Hypothalamus (tissue), 51 donors: ENCODE measurements at regions not wholly inside any gene's neighbourhood (a gene's known extent, or its start where the extent isn't known, plus 50 kb on each side); places are given as distances from the start of the nearest gene placed in this dataset.
"Not testable (repeated sequence)": the region's sequence is repeated elsewhere in the genome, so short reads cannot be mapped to it uniquely, and the experiment has no call there.

Source experiments
- DNase-seq, 51 donors: peaks; one replicate each; lab custom pipeline; 2025; lab: John Stamatoyannopoulos, UW

DNA sequence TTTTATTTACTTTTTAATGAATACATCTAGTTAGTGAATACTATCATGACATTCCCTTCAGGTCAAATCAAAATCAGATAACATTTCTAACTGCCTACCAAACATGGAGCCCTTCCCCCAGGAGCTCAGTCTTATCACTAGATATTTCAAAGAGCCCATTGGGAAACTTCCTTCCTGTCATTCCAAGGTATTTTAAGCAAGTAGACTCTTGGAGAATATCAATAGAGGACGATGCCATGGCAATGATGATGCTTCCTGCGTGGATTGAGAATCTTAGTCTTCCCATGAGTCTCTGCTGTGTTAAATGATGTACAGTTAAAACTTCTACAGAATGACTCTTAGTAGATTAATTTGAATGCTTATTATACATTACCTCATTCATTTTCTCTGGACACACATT lies 384.9 kb downstream of the CENPW start:
- DNase-seq: no peak

DNA sequence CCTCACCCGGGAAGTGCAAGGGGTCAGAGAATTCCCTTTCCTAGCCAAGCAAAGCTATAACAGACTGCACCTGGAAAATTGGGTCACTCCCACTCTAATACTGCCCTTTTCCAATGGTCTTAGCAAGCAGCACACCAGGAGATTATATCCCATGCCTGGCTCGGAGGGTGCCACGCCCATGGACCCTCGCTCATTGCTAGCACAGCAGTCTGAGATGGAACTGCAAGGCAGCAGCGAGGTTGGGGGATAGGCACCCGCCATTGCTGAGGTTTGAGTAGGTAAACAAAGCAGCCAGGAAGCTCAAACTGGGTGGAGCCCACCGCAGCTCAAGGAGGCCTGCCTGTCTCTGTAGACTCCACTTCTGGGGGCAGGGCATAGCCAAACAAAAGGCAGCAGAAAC lies 386.5 kb downstream of the CENPW start:
- DNase-seq: not testable (repeated sequence)

DNA sequence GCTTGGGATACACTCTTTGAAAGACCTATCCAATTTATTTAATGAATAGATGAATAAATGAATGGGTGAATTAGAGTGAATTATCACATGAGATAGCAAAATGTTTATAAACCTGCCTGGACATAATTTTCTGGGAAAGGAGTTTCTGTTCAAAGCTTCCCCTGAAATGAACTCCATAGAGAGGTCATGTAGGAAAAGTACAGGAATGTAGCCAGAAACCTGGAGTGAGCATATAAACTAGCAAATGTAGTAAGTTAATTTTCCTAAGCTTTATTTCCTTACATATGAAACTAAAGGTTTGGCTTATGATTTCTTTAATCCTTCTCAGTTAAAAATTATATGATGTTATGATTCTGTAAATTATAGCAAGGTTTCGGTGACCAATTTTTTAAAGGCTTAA lies 380.3 kb upstream of the RSPO3 start:
- no peak for DNase-seq

DNA sequence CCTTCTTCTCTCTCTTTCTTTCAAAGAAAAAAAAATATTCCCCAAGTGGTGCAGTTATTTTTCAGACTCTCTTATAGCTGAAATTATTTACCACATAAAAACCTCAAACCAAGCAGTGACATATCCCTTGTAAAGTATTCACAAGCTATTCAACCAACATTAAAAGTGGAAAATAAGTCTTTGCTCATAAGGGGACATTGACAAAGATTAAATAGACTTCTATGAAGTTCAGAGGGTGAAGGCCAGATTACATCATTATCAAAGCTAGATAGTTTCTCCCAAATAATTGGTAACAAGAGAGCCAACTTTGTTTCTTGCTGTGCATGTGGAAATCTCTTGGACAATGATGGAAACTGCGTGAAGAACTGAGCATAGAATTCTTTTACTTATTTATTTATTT lies 379.8 kb upstream of the RSPO3 start:
- no peak for DNase-seq

DNA sequence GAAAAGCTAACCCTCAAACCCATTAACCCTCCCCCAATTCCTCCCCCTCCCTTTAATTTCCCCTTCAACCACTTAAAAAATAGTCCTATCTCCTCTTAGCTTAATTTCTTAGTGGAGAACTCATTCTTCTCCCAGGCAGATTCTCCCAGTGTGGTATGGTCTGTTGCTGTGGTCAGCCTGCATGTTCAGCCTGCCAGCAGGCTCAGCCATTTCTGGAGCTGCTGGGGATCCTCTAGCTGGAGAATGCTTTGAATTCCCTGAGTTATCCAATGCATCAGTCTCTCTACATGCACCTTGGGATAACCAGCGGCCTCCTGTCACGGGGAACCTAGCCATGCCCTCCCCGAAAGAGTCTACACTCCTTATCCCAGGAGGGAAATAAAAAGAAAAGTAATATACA lies 375.4 kb upstream of the RSPO3 start:
- DNase-seq: no peak

DNA sequence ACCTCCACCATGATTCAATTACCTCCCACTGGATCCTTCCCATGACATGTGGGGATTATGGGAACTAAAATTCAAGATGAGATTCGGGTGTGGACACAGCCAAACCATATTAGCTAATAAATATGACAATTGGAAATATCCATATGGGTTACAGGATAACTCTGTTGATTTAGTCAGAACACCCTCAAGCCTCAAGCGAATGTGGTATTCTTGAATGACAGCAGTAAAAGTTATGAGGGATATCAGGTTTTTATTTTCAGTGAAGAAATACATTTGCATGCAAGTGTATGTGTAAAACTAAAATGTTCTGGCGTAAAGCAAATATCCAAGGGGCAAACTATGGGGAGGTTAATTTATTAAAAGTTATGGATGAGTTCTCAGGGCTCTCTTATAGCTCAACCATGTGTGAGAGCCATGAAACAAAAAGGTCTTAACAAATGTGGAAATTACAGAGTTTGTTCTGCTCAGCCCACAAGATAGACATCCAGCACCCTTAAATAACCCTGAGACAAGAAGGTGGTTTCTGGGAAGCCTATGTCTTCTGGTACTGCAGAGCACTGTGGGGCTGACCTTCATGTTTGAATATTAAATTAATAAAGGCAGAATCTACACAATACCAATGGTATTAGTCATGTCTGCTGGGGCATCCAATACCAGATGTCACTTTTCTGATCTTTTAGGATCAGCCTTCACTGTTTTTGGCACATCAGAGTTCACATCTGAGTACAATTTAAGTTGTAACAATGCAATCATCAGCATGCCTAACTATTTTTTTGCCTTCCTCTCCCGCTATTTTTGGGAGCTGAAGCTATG lies 370.5 kb upstream of the RSPO3 start:
- no peak for DNase-seq

DNA sequence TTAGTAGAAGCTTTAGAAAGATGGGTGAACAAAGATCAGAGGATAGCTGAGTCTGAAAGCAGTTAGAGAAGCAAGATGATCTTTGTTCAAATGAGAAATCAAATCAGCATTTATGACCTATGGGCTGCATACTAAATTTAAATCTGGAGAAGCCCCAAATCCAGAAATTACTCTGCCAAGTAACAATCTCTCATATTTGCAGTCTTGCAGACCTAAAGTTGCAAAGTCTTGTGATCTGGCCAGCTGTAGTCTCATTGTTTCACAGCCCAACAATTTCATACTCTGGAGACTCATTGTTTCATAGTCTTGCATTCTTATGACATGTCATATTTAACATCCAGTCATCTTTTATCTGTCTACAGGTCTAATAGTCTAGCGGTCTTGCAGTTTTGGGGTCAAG lies 364.9 kb upstream of the RSPO3 start:
- no peak for DNase-seq

DNA sequence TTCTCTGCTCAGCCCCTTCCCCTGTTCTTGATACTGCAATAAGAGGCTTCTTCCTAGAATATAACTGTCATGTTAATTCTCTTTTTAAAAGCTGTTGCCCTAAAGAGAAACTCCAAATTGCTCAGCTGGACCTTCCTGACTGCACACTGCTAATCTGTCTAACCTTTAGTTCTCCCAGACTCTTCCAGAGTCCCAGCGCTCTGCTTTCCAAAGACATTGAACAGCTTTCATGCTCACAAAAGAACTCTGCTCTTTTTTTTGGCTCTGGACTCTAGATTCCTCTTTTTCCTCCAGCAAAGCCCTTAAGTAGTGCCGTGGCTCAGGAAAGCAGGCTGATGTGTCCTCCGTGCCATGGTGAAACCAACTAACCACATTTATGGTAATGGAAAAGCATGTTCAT lies 356.6 kb upstream of the RSPO3 start:
- DNase-seq: no peak

DNA sequence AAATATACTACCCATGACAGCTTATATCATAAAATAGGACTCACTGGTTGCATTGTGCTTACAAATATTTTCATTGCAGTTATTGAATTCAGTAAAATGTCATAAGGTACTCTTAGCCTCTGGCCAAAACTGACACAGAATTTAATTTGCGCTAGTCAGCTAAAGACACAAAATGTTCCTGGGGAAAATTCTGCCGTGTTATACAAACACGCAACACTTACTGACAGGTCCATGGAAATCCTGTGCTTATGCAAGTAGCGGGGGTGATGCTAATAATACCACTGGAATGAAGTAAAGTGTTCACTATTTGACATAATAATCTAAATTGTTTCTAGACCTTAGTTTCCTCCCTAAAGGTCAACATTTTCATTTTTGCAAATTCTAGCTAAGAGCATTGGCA lies 354.4 kb upstream of the RSPO3 start:
- DNase-seq: no peak

DNA sequence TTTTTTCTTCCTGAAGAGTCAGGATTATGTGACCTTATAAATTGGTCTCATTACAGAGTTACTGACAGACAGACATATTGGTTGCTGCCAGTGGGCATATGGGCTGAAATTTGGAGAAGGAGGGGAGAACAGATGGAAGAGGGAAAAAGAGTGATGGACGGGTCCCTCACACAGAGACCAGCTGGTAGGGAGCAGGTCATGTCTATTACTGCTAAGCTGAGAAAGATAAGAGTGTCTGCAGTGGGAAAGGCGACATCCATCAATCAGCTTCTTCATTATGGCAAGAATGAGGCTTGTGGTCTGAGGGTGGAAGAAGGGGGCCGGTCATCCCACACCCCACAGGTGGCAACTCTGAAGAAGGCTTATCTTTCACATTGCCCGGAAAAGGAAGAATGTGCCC lies 353.8 kb upstream of the RSPO3 start:
- DNase-seq: no peak

DNA sequence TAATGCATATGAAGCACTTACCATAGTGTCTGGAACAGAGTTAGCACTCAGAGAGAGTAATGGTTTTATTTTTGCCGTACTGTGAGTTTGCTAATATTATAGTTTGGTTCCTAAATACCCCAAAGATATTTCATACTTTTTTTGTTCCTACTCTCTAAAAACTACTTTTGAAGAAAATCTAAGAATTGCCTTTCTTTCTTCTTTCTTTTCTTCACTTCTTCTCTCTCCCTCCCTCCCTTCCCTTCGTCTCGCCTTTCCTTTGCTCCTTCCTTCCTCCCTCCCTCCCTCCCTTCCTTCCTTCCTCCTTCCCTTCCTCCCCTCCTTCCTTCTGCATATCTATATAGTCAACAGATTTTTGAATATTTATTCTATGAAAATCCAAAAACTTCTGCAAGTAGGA lies 351.7 kb upstream of the RSPO3 start:
- DNase-seq: no peak

DNA sequence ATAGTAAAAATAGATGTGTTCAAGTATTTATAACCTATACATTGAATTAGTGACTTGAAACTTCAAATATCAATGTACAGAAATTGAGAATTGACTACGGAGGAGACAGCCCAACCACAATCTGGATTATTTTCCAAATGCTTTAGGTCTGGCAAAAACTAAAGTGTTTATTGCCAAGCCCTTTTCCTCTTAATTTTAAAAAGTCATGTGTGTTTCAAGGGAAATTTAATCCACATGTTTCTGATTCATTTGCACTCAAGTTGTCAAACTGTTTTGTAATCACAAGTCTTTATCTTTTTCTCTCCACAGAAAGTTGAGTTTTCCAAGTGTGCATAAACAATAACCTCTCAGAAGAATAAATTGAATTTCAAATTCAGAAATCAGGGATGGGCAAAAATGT lies 350.8 kb upstream of the RSPO3 start:
- no peak for DNase-seq

DNA sequence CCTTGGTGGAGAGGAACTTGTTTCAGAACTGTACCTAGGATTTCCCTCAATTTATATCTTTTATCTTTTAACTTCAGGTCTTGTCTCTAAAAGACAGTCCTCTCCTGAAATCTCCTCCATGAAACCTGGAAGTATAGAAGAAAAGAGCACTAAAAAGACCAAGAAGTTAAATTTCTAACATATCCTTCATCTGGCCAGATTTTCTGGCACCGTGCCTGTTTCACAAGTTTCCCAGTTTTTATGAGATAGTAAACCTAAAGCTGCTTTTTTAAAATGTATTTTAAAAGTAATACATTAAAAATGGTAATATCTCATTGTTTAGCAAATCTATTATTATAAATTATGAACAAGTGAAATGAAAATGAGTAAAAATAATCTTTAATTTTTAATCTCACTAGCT lies 348.3 kb upstream of the RSPO3 start:
- DNase-seq: no peak

DNA sequence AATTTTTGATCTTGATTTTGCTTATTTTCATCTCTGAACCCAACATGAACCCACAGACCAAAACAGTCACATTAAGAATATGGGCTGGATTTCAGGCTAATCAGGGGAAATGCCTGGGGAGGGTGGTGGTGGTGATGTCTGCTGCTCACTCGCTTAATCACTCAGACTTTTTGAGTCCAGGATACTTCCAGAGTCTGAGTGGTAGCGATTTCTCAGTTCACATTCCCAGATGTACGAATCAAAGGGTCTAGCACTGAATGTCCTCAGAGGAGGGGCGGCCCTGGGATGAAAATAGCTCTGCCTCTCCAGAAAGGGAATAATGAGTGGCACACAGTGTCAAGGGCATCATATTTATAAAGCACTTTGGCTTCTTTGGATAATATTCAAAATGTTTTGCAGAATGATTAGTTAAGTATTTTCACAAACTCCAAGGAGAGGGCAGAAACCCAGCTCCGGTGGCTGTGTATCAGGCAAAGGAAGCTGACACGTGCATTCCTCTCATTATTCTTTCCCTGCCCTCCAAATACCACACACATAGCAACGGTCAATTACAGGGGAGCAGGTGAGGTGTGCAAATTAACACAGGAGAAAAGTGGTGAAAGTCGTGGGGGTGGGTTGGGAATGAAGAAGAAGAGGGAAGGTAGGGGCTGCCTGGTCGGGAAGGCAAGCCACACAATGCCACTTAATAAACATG lies 345.2 kb upstream of the RSPO3 start:
- DNase-seq: no peak

DNA sequence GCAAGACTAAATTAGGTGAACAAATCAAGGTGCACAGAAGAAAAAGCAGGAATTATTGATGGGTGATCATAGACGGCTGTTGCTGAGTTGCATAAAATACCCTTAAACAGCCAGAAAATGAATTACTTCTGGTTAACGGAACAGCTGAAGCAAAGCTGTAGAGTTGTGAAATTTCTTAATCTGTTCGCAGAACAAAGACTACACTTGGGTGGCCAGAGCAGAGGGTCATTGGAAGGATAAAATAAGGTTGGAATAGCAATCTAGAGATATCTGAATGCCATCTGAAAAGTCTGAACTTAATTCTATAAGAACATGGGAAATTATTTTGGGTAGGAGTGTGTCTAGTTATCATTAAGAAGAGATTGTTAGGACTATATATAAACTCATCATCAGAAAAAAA lies 339.1 kb upstream of the RSPO3 start:
- no peak for DNase-seq

DNA sequence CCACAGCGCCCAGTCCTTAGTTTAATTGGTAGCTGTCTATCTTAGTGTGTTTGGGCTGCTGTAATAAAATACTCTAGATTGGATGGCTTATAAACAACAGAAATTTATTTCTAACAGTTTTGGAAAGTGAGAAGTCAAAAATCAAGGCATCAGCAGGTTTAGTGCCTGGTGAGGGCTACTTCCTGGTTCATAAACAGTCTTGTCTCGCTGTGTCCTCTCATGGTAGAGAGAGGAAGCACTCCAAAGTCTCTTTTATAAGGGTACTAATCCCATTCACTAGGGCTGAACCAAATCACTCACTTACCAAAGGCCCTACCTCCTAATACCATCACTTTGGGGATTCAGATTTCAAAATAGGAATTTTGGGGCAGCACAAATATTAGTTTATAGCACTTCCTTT lies 336.9 kb upstream of the RSPO3 start:
- DNase-seq: no peak

DNA sequence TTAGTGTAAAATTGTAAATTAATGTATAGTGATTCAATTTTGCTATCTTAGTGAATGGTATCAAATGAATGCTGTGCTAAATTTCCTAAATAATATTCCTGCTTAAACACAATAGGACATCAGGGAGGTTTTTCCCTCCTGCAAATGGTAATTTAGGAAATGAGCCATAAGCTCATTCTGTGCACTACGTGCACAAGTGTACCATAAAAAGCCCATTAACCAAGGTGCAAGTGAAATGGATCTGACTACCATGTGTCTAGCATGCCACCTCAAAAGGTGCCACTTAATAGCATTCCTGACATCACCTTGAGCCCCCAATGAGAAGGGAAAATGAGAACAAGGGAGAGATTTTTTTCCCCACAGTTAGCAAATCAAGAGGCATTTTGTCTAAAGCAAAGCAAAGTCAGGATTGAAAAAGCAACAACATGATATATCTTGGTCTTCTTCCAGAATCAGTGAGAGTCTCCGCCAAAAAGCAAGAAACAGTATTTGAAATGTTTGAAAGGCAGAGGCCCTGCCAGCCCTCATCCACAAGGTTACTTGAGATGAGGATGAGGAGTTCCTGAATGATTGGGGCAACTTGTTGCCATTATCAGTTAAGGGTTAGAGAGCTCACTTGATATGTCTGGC lies 334.2 kb upstream of the RSPO3 start:
- no peak for DNase-seq

DNA sequence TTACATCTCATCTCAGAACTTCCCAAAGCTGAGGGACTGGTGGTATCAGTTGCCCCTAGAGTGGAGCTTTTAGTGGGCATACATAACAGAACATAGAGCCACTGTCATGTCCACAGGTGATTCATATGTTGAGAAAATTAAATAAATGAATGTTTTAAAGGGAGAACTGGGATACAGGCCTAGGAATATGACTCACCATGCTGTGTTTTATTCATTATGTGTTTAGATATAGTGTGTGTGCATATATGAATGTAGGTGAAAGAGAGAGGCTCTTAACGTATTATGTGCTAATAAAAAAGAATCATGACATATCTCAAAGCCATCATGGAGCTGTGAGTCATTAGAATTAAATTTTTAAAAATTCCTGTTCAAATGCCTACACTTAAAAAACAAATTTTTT lies 332.2 kb upstream of the RSPO3 start:
- DNase-seq: no peak

DNA sequence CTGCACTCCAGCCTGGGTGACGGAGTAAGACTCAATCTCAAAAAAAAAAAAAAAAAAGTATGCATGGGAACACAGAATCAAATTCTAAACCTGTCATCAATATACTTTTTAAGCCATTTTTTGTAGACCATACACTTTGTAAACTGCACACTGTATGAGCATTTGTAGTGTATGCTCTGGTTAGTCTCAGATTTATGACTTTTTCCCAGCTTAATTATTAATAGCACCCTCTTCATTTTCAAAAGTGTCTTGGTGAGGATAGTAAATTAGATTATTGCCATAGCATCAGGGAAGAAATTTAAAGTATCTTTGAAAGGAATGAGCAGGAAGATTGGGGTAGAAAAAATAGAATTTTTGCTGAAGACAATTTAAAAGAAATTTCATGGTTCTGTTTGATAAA lies 330.8 kb upstream of the RSPO3 start:
- DNase-seq: no peak

DNA sequence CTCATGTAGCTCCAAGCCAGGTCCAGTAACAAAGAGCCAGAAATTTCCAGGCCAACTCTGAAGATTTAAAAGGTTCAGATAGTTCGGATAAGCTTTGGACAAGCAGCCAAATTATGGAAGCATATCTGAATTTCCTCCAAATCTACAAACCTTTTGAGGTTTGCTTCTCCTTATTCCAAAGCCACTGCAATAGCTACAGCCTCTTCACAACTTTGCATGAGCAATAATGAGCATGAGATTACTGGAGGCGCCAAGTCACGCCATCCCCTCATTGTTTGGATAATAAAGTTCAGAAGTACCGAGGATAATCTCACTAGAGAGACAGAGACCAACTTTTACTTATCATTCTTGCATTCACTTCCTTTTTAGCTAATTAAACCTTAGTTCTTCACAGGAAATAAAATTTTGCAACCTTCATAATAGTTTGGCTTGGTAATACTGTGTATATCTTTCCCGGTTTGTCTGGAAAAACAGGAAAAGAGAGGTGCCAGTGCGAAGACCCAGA lies 329.6 kb upstream of the RSPO3 start:
- DNase-seq: no peak

DNA sequence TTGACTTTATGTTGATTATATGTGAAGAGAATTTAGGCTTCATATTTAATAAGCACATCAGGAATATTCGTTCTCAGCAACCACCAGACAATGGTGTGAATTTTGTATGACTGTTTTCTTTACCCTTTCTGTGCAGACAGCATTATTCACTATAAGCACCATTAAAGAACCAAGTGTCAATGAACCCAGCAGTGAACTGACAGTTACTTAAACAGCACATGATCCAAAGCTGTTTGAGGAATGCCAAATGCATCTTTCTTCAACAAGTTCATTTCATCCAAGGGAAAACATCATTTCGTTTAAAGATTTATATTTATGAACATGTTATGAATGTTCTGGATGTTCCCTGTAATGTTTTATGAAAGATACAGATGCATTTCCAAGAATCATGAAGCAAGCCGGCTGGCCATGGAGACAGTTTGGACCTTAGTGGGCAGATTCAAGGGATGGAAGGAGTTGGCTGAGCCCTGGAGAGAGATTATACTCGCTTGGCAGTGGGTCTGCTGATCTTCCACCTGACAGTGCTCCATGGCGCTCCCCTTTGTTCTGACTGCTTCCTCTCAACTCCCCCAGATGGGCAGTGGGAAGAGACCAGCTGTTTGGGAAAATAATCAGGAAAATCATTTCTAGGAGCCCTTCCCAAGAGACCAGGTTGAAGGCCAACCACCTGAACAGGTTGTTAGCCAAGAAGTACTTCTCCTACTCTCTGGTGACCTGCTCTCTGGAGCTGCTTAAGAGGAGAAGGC lies 326.0 kb upstream of the RSPO3 start:
- no peak for DNase-seq
